HG03520 (cell line): ENCODE measurements at regions not wholly inside any gene's neighbourhood (a gene's known extent, or its start where the extent isn't known, plus 50 kb on each side); places are given as distances from the start of the nearest gene placed in this dataset.

Source experiments
- ATAC-seq: cut with Tn5 transposase; IDR thresholded peaks from one replicate; pipeline ENCODE4 v1.9.1; 2021; ENCODE audit warnings: mild to moderate bottlenecking, moderate library complexity; ENCODE audit not compliant: unreplicated experiment

GRCh38 chr20:40769677-40770285 is 80.7 kb upstream of the MAFB start:
- no peak for ATAC-seq

- ATAC-seq, result no peak
These were observed 81.7 kb upstream of the MAFB start for GRCh38 chr20:40770564-40771307.

GRCh38 chr20:40771308-40771610 is 82.2 kb upstream of the MAFB start:
- ATAC-seq, result no peak

GRCh38 chr20:40771848-40772511 is 82.9 kb upstream of the MAFB start:
- no peak for ATAC-seq

- no peak for ATAC-seq
These were observed 84.3 kb upstream of the MAFB start for GRCh38 chr20:40773376-40773775.

- ATAC-seq, result no peak
These were observed 85.2 kb upstream of the MAFB start for GRCh38 chr20:40774252-40774651.

GRCh38 chr20:40775561-40776146 is 86.6 kb upstream of the MAFB start:
- ATAC-seq, result no peak

- no peak for ATAC-seq
These were observed 87.7 kb upstream of the MAFB start for GRCh38 chr20:40776466-40777457.

- ATAC-seq, result no peak
These were observed 88.6 kb upstream of the MAFB start for GRCh38 chr20:40777653-40778052.

- ATAC-seq, result no peak
These were observed 90.0 kb upstream of the MAFB start for GRCh38 chr20:40778894-40779496.

- ATAC-seq, result no peak
These were observed 92.4 kb upstream of the MAFB start for GRCh38 chr20:40781327-40782042.

GRCh38 chr20:40782043-40782368 is 93.0 kb upstream of the MAFB start:
- ATAC-seq, result no peak

GRCh38 chr20:40785346-40785745 is 96.3 kb upstream of the MAFB start:
- no peak for ATAC-seq

- ATAC-seq, result no peak
These were observed 97.3 kb upstream of the MAFB start for GRCh38 chr20:40786336-40786735.

- no peak for ATAC-seq
These were observed 98.9 kb upstream of the MAFB start for GRCh38 chr20:40787941-40788340.

- ATAC-seq, result no peak
These were observed 108.4 kb upstream of the MAFB start for GRCh38 chr20:40797425-40797824.

- ATAC-seq, result no peak
These were observed 109.0 kb upstream of the MAFB start for GRCh38 chr20:40798066-40798465.

- ATAC-seq, result no peak
These were observed 113.8 kb upstream of the MAFB start for GRCh38 chr20:40802886-40803285.

GRCh38 chr20:40803381-40803780 is 114.3 kb upstream of the MAFB start:
- ATAC-seq, result no peak

GRCh38 chr20:40805592-40805991 is 116.6 kb upstream of the MAFB start:
- no peak for ATAC-seq
